VCaP (cell line): ENCODE measurements at regions not wholly inside any gene's neighbourhood (a gene's known extent, or its start where the extent isn't known, plus 50 kb on each side); places are given as distances from the start of the nearest gene placed in this dataset.

ENCODE experiments used
- H3K27ac ChIP-seq: fragments of 450-650 bp; 2 replicates; pipeline ENCODE4 v1.5.1; 2017
- TF ChIP-seq, protein P1 (sequence below): fragments of 450-650 bp; conservative IDR thresholded peaks from 2 replicates; pipeline ENCODE4 v1.5.1; 2017; ENCODE audit warnings: mild to moderate bottlenecking, moderate library complexity

DNA sequence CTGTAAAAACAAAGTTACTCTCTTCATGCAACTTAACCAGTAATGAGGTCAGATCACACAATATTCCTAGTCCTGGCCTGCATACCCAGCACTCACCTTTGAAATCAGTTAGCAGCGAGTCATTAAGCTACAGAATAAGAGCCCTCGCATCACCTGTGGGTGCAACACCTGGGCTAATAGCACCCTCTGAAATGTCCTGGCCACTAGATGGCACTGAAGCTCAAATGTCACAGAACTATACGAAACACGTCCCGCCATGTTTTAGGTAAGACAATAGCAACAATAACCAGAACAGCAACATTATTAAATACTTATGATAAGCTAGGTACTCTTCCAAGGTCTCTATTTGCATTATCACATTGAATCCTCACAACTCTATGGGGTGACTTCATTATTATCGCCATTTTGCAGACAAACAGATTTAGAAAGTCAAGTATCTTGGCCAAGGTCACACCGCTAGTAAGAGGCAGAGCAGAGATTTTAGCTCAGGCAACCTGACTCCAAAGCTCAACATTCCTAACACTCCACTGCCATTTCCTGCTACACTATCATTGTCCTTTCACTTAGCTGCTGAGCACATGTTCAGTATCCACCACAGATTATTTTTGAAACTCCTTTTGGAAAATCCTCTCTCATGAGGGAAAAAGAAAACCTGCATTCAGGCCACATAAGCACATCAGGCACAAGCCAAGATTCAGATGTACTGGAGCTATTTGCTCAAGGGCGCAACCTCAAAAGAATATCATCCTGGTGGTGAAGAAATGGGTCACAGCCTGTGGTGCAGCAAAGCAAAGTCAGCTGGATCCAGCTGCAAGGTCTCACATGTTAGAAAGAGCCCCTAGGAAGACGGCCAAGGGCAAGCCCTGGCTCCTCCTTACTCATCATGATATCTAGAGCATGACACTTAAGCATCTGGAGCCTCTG is 59.5 kb upstream of the KDR start:
- TF ChIP-seq, protein P1, sequence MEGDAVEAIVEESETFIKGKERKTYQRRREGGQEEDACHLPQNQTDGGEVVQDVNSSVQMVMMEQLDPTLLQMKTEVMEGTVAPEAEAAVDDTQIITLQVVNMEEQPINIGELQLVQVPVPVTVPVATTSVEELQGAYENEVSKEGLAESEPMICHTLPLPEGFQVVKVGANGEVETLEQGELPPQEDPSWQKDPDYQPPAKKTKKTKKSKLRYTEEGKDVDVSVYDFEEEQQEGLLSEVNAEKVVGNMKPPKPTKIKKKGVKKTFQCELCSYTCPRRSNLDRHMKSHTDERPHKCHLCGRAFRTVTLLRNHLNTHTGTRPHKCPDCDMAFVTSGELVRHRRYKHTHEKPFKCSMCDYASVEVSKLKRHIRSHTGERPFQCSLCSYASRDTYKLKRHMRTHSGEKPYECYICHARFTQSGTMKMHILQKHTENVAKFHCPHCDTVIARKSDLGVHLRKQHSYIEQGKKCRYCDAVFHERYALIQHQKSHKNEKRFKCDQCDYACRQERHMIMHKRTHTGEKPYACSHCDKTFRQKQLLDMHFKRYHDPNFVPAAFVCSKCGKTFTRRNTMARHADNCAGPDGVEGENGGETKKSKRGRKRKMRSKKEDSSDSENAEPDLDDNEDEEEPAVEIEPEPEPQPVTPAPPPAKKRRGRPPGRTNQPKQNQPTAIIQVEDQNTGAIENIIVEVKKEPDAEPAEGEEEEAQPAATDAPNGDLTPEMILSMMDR: peak; percentile 75
- no peak overlapping the region for H3K27ac ChIP-seq

DNA sequence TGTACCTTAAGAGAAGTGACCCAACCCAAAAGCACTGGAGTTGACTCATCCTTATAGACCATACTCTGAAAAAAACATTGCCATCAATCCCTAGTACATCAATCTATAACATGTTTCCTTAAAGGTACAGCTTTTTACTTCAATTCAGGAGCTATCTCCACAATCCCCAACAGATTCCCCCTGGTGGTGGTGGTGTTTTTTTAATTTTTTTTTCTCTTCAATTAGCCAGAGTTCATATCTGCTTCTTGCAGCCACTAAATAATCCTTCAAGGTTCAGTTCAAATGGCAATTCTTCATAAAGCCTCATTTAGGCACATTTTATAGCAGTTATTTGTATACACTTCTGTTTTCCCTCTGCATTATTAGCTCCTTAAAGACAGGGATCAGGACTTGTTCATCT is 60.7 kb upstream of the KDR start:
- no peak overlapping the region for H3K27ac ChIP-seq
- TF ChIP-seq, protein P1: no peak; the same call in 1 of the 2 replicates

DNA sequence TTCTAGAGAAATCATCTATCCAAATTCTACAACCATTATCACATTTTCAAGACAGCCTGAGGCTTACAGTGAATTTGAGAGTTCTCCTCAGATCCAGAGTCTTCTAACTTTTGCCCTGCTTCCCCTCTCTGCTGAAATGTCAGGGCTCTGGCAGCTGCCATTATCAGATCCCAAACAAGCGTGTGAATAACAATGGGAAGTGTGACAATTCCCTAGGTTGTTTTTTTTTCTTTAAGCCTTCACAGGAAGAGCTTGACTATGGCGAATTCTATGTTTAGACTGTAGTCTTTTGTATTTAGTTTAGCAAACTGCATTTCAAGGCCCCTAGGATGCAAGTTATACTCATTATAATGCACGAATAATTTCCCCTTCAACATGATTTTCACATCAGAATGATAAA is 61.3 kb upstream of the KDR start:
- no peak overlapping the region for H3K27ac ChIP-seq
- TF ChIP-seq, protein P1: no peak

DNA sequence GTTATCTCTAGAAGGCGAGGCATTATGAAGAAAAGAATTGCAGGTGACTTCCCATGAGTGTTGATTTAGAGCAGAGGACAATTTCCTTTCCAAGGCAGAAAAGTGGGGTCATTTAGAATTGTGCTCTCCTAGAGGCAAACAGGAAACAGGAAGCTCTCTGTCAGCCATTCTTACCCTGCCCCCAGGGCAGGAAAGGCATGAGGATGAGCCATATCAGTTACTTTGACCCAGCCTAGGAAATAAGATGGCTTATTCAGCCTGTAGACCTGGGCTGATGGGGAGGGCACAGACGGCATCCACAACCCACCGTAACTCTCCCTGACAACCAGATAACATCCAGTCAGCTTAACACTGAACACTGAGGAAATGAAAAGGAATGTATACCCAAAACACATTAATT is 88.8 kb upstream of the KDR start:
- TF ChIP-seq, protein P1: no peak
- H3K27ac ChIP-seq: no peak overlapping the region

DNA sequence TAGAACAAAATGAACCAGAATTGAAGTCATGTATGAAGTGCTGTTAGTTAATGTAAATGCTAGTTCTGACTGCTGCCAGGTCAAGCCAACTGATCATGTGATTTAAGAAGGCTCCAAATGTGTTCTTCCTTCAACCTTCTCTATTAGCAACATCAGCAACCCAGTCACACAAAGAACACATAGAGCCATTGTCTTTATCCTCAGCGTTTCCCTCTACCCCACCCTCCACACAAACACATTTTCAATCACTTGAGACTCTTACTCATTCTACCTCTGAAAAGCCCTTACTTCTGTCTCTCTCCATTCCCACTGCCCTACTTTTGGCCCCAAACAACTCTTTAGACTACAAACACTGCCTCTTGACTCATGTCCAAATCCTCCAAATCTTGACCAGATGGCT is 89.7 kb upstream of the KDR start:
- no peak overlapping the region for H3K27ac ChIP-seq

DNA sequence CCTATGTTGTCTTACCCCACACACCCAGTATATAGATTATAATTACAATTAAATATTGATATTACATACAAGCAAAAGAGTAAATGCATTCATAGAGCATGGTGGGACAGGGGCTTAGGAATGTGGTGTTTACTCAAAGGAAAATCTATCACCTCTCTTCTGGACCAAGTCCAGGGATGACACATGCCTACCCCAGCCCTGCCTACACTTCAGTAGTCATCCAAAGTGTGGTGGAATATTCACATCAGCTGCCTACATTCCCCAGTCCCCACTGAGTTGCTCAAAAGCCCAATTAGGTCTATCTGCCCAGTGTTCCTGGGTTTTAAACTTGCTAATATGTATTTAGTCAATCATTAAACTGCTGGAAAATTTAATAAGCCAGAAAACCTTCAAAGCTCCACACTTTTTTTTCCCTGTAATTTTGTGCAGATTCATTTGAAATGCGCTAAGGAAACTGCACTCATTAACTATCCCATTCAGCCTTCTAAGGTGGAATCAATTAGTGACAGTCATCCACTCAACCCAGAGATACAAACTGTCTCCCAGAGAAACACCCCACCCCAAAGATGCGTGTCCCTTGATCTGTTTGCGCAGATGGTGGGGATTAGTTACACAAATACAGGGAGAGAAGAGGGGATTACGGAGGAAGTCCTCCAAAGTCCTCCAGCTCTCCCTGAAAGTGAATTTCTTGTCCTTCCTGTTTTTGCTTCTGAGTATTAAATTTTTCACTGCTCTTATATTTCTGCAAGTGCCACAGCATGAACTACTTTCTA is 91.7 kb upstream of the KDR start:
- TF ChIP-seq, protein P1: no peak
- no peak overlapping the region for H3K27ac ChIP-seq

More for the DNA sequence above, 89.7 kb upstream of the KDR start:
- TF ChIP-seq, protein P1: no peak

DNA sequence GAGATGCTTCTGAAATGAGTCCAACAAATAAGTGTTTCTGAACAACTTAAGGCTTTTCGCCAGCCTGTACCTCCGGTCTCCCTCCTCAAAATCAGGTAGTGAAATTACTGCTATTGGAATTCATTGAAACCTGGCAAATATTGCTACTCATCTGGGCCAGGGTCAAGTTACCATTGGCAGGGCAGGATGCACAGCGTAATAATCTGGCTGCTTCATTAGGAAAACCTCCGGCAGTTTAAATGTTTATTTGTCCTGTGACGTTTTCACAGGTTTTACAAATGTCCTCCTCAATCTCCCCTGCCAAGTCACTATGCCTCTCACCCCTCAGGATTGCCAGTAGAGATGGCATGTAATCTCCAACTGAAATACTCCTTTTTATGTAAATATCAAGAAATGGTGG is 92.6 kb upstream of the KDR start:
- H3K27ac ChIP-seq: no peak overlapping the region
- TF ChIP-seq, protein P1: no peak
